GM21381 (cell line): ENCODE measurements at regions not wholly inside any gene's neighbourhood (a gene's known extent, or its start where the extent isn't known, plus 50 kb on each side); places are given as distances from the start of the nearest gene placed in this dataset.

ENCODE experiments used
- ATAC-seq: cut with Tn5 transposase; IDR thresholded peaks from one replicate; pipeline ENCODE4 v1.9.1; 2021; ENCODE audit warnings: mild to moderate bottlenecking, moderate library complexity; ENCODE audit not compliant: unreplicated experiment

- no peak for ATAC-seq
Measured at GRCh38 chr10:58932126-58932525, 244.3 kb upstream of the PHYHIPL start.

DNA sequence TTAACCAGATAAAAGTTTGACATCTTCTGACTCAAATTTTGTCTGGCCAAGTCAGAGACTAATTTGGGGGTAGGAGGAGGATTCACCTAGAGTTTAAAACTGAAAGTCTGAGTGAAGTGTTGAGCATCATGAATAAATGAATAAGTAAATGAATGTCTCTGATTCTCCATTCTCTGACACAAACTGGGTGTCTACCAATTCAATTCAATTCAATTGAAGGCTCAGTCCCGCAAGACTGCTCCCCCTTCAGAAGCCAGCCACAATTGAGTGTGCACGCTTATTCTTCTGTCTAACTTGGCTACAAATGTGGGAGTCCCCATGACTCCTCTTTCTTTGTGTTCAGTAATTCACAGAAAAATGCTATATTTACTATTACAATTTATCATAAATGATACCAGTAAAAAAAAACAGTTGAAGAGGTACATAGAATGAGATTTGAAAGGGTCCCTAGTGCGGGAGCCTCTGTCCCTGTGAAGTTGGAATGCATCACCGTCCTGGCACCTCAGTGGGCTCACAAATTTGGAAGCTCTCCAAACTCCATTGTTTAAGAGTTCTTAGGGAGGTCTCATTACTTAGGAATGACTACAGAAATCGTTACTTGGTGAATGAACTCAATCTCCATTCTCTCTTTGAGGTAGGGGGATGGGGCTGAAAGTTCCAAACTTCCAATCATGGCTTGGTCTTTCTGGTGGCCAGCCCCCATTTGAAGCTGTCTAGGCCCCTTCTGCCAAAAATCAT, 243.7 kb upstream of the PHYHIPL start:
- ATAC-seq = no peak

- ATAC-seq = no peak
Measured at GRCh38 chr10:58936364-58936763, 240.1 kb upstream of the PHYHIPL start.

- no peak for ATAC-seq
Measured at GRCh38 chr10:58937423-58937822, 239.0 kb upstream of the PHYHIPL start.

DNA sequence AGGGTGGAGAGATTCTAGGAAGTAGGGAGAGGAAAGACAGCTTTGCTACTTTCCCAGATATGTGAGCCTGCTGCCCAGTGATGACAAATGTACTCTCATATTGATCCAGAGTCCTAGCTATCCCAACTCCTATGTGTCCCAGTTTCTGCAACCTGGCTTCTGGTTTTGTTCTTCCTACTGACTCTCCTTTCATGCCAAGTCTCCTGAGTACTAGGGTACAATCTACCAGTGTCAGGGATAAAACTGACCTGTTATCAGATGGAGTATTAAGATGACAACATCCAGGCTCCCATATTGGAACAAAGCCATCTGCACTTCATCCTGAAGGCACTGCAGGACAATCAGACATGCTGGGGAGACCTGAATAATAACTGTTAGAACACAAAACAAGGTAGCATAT, 233.7 kb upstream of the PHYHIPL start:
- ATAC-seq = no peak

DNA sequence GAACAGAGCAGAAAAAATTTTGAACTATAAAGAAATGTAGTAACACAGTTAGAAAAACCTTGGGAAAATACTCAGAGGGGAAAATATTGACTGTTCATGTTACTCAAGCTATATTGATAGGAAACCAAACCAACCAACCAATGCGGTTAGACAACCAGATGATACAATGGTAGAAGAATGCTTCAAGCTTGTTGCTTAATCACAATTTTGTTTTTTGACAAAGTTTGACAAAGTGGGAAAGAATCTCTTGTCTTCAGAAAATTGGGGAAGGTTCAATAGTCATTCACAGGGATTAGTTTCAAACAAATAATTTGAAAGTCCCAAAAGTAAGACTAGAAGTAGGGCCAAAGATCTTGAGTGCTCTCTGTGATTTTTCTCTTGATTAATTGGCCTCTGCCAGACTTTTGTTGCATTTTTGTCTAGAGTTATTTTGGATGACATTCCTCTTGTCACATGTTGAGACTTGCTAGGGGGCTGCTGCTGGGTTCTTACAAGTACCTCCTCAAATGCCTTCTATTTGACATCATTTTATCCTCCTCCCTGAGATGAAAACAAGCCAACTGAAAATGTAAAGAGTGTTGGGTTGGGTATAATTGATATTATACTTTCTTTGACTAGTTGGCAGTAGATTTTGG, 233.1 kb upstream of the PHYHIPL start:
- ATAC-seq = no peak

DNA sequence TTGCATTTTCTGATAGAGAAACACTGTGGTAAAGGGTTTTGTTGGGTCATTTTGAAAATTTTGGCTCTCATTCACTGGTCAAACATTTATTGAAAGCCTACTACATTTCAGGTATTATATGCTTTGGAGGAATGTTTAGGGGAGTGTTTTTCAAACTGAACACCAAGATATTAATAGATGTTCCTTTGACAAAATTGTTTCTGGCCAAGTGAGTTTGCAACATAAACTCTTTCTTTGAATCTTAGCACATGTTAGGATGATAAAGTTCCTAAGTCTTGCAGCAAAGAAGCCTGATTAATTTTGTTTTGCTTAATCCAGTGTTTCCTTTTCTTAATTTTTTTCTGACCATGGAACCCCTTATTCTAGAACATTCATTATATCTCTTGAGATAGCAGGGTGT, 232.5 kb upstream of the PHYHIPL start:
- no peak for ATAC-seq

- no peak for ATAC-seq
Measured at GRCh38 chr10:58948303-58948702, 228.1 kb upstream of the PHYHIPL start.

GRCh38 chr10:58950618-58951017, 225.8 kb upstream of the PHYHIPL start:
- no peak for ATAC-seq

DNA sequence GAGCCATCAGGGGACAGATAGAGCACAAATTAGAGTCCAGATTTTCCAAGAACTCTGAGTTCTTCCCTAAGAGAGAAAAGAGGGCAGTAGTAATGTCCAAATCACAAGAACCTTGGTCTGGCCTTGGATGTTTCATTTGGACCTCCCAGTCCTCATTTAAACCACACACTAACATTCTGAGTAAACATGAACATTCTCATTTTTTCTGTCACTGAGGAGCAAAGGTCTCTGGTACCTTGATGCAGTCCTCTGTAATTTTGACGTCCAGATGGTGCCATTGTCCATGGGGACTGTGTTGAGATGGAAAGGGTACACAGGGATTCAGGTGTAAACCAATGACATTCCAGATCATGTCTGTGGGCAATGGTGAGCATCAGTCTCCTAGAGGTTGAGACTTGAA, 225.4 kb upstream of the PHYHIPL start:
- ATAC-seq = no peak

GRCh38 chr10:58951746-58952145, 224.7 kb upstream of the PHYHIPL start:
- no peak for ATAC-seq

GRCh38 chr10:58952162-58952601, 224.3 kb upstream of the PHYHIPL start:
- no peak for ATAC-seq

DNA sequence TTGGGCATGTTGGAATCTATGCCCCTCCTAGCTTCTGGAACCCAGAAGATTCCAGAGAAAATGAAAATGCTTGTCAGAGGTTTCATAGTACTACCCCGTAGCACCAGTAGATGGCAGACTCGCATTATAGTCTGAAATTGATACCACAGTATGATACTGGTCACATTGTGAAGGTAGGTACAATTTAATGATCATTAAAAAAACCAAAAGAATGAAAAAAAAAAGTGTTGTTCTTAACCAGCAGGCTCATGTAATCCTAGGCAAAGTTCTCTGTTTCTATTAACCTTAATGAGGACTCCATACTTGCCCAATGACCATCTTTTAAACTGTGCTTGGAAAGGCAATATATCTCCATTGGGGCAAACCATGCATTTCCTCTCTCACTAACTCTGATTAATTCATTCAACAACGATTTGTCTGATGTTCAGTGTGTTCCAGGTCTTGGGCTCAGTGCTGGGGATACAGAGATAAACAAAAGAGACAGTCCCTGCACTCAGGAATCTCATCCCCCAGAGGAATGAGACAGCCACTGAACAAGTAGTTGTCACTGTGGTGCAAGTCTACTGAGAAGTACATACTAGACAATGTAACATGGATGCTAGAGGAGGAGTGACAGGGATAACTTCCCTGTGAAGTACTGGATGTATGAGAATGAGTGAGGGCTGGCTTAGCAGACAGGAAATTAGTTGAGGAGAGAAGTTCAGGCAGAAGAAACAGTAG, 223.5 kb upstream of the PHYHIPL start:
- ATAC-seq = peak; percentile 85

GRCh38 chr10:58954178-58954577, 222.3 kb upstream of the PHYHIPL start:
- no peak for ATAC-seq

- no peak for ATAC-seq
Measured at GRCh38 chr10:58955615-58956014, 220.8 kb upstream of the PHYHIPL start.

DNA sequence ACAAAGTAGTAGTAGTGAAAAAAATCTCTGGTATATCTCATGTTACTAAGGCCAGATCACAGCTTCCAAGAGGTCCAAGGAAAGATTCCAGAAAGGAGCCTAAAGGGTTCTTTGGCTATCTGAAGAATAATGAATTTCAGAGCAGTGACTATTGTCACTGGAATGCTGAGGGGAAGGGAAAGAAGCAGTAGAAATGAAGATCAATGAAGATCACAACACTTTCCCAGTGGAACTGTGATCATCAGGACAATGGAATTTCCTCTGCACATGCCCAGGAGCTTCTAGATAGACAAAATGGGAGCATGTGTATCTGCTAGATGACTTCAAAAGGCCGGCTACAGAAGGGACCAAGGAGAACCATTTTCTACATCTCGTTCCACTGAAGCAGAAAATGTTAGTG, 219.5 kb upstream of the PHYHIPL start:
- ATAC-seq = no peak

GRCh38 chr10:58957517-58957916, 218.9 kb upstream of the PHYHIPL start:
- no peak for ATAC-seq

DNA sequence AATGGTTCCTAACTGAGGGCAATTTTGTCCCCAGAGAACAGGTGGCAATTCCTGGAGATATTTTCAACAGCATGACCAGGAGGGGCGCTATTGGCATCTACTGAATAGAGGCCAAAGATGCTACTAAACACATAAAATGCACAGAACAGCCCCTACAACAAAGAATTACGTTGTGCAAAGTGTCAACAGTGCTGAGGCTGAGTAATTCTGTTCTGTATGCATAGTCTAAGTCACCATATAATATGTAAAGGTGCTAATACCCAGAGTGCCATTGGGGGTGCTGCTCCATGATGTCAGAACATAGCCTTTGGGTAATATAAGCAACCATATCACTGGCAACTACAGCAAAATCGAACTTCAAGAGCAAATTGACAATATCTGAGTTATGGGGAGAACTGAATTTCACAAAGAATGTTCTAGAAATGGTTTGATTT, 213.3 kb upstream of the PHYHIPL start:
- no peak for ATAC-seq

DNA sequence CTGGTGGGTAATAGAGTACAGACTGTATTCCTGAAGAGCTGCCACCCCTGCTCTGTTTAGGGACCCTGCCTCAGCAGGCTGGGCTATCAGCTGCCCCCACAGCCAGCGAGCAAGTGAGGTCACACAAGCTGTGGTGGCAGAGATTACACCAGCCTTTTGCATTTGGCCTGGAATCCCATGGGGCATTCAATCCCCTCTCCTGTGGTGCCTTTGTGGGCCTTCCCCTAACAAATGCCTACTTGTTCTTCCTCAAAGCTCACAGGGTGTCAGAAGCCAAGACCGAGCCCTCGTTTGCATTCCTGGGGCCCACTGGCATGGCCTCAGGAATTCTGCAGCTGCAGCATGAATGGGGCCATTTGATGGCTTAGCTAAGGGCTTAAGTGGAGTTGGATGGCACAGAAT, 212.7 kb upstream of the PHYHIPL start:
- ATAC-seq = no peak

DNA sequence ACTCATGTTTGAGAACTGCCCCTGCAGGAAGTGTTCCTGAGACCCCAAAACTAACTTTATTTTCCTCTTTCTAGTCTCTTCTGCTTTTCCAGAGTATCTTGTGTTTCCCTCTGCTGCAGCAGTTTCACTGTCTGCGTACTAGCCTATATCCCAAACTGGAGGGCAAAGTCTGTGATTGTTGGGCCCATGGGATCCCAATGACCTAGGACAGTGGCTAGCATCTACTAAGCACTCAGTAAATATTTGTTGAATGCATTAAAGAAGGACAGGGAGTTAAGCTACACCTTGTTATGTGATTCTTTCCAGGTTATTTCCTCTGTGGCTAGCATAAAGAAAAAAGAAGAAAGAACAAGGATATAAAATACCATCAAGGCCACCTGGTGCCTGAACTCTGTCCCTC, 210.6 kb upstream of the PHYHIPL start:
- ATAC-seq = no peak

GRCh38 chr10:58967551-58968388, 208.7 kb upstream of the PHYHIPL start:
- no peak for ATAC-seq
